H1 (cell line): ENCODE measurements at regions not wholly inside any gene's neighbourhood (a gene's known extent, or its start where the extent isn't known, plus 50 kb on each side); places are given as distances from the start of the nearest gene placed in this dataset.

Experiments
- CTCF ChIA-PET: fragments of 300-600 bp; sonication (Branson Sonifier 250); formaldehyde crosslinking; loops from one replicate; lab custom pipeline; 2021; ENCODE audit not compliant: partially characterized antibody; lab: Charles Lee
- POLR2A ChIA-PET: fragments of 300-600 bp; sonication (Branson Sonifier 250); formaldehyde crosslinking; loops from one replicate; lab custom pipeline; 2021; ENCODE audit warnings: inconsistent platforms; ENCODE audit not compliant: partially characterized antibody; lab: Charles Lee
- DNase-seq, 2 experiments: peaks; one replicate each; pipeline versions ENCODE4 v3.0.0 to v3.0.0-alpha.2; 2010 to 2022; ENCODE audit warnings: low spot score in 2 of 2, low read depth in 1 of 2, mixed read lengths in 1 of 2
- FAIRE-seq: peaks from 2 replicates; lab custom pipeline; 2011; peaks lifted over from hg19 to GRCh38; lab: Jason Lieb, UNC
- H2AFZ ChIP-seq: 2 replicates; pipeline ENCODE4 v1.8.1; 2012; ENCODE audit warnings: low read length, inconsistent platforms
- H2AK5ac ChIP-seq: 2 replicates; pipeline ENCODE4 v1.6.1; 2013; ENCODE audit warnings: low read depth, low read length
- H2BK120ac ChIP-seq: replicated peaks from 2 replicates; pipeline ENCODE3; 2013; ENCODE audit warnings: low read depth, low read length, inconsistent platforms
- H2BK12ac ChIP-seq: 2 replicates; pipeline ENCODE4 v1.6.1; 2013; ENCODE audit warnings: low read depth, low read length
- H2BK15ac ChIP-seq: 2 replicates; pipeline ENCODE4 v1.6.1; 2013; ENCODE audit warnings: low read length
- H2BK20ac ChIP-seq: 2 replicates; pipeline ENCODE4 v1.6.1; 2013; ENCODE audit warnings: low read length
- H2BK5ac ChIP-seq: 2 replicates; pipeline ENCODE4 v1.6.1; 2013; ENCODE audit warnings: low read depth, low read length
- H3K14ac ChIP-seq: 2 replicates; pipeline ENCODE4 v1.6.1; 2013; ENCODE audit warnings: inconsistent platforms; ENCODE audit not compliant: insufficient read length
- H3K18ac ChIP-seq: 2 replicates; pipeline ENCODE4 v1.6.1; 2013; ENCODE audit warnings: low read length; ENCODE audit errors: extremely low read depth
- H3K23ac ChIP-seq: 2 replicates; pipeline ENCODE4 v1.6.1; 2013; ENCODE audit warnings: inconsistent platforms; ENCODE audit not compliant: insufficient read length
- H3K23me2 ChIP-seq: 2 replicates; pipeline ENCODE4 v1.6.1; 2013; ENCODE audit warnings: low read depth, low read length
- H3K27ac ChIP-seq: 2 replicates; pipeline ENCODE4 v1.6.1; 2011; ENCODE audit warnings: low read depth, low read length, inconsistent platforms
- H3K27me3 ChIP-seq, 4 experiments: replicated peaks in 1 of 4; 1 replicate in 1 of 4; 2 replicates in 3 of 4; pipeline versions ENCODE4 v1.6.1 to v1.8.1; 2011 to 2013; ENCODE audit warnings: low read length in 3 of 4, mild to moderate bottlenecking in 3 of 4, inconsistent platforms in 2 of 4, mixed read lengths in 2 of 4, moderate library complexity in 1 of 4; ENCODE audit not compliant: control insufficient read depth in 3 of 4, insufficient read depth in 3 of 4; ENCODE audit errors: extremely low read depth in 1 of 4
- H3K36me3 ChIP-seq, 4 experiments: 2 replicates each; pipeline versions ENCODE4 v1.6.1 to v1.8.1; 2011 to 2013; ENCODE audit warnings: mild to moderate bottlenecking in 4 of 4, low read length in 3 of 4, moderate library complexity in 2 of 4, control low read depth in 1 of 4, inconsistent platforms in 1 of 4; ENCODE audit not compliant: insufficient read depth in 4 of 4, control insufficient read depth in 2 of 4
- H3K4ac ChIP-seq: replicated peaks from 2 replicates; pipeline ENCODE3; 2013; ENCODE audit warnings: low read length, low read depth, mixed read lengths, inconsistent platforms; ENCODE audit not compliant: insufficient read length
- H3K4me1 ChIP-seq, 4 experiments: replicated peaks in 1 of 4; 1 replicate in 1 of 4; 2 replicates in 3 of 4; pipeline versions ENCODE4 v1.6.1 to v1.8.1; 2011 to 2013; ENCODE audit warnings: low read length in 3 of 4, inconsistent platforms in 2 of 4, mixed read lengths in 1 of 4; ENCODE audit not compliant: insufficient read depth in 4 of 4, control insufficient read depth in 3 of 4
- H3K4me2 ChIP-seq, 2 experiments: 2 replicates each; pipeline versions ENCODE4 v1.6.1 to v1.8.1; 2011 to 2013; ENCODE audit warnings: low read depth in 2 of 2, low read length in 2 of 2, control low read depth in 1 of 2, inconsistent platforms in 1 of 2, mild to moderate bottlenecking in 1 of 2; ENCODE audit not compliant: insufficient read depth in 1 of 2
- H3K4me3 ChIP-seq, 4 experiments: fragments of 200-600, 300-600 bp in 1 of 4; sonication (generic), shearing (Covaris generic), sonication (Bioruptor Twin) in 1 of 4; 2 replicates each; pipeline versions ENCODE4 v1.5.1 to v1.8.1; 2011 to 2016; ENCODE audit warnings: low read length in 4 of 4, low read depth in 3 of 4, control low read depth in 2 of 4, inconsistent platforms in 2 of 4, mild to moderate bottlenecking in 2 of 4, mixed read lengths in 1 of 4, moderate library complexity in 1 of 4; ENCODE audit not compliant: insufficient read depth in 2 of 4; ENCODE audit errors: extremely low read depth in 1 of 4
- H3K56ac ChIP-seq: replicated peaks from 2 replicates; pipeline ENCODE3; 2013; ENCODE audit warnings: low read depth, mild to moderate bottlenecking, mixed read lengths, low read length, inconsistent platforms; ENCODE audit not compliant: insufficient read length
- H3K79me1 ChIP-seq: 2 replicates; pipeline ENCODE4 v1.6.1; 2013; ENCODE audit warnings: low read depth, low read length, control low read depth
- H3K79me2 ChIP-seq, 2 experiments: 2 replicates each; pipeline versions ENCODE4 v1.6.1 to v1.8.1; 2012 to 2013; ENCODE audit warnings: low read length in 2 of 2, mild to moderate bottlenecking in 2 of 2, inconsistent platforms in 1 of 2; ENCODE audit not compliant: insufficient read depth in 2 of 2, control insufficient read depth in 1 of 2
- H3K9ac ChIP-seq, 4 experiments: replicated peaks in 1 of 4; 1 replicate in 1 of 4; 2 replicates in 3 of 4; pipeline versions ENCODE4 v1.6.1 to v1.8.1; 2011 to 2013; ENCODE audit warnings: low read depth in 3 of 4, low read length in 3 of 4, control low read depth in 2 of 4, mild to moderate bottlenecking in 2 of 4, moderate library complexity in 2 of 4, inconsistent platforms in 1 of 4; ENCODE audit errors: extremely low read depth in 1 of 4
- H3K9me3 ChIP-seq, 2 experiments: 2 replicates each; pipeline versions ENCODE4 v1.6.1 to v1.8.1; 2012 to 2013; ENCODE audit warnings: mild to moderate bottlenecking in 2 of 2, moderate library complexity in 2 of 2, control low read depth in 1 of 2, inconsistent platforms in 1 of 2, low read depth in 1 of 2, low read length in 1 of 2, mixed read lengths in 1 of 2; ENCODE audit not compliant: insufficient read depth in 2 of 2
- H4K20me1 ChIP-seq, 2 experiments: replicated peaks in 1 of 2; 2 replicates each; pipeline versions ENCODE3 to v1.8.1; 2011 to 2013; ENCODE audit warnings: inconsistent platforms in 2 of 2, low read length in 2 of 2, mild to moderate bottlenecking in 1 of 2; ENCODE audit not compliant: insufficient read depth in 2 of 2, control insufficient read depth in 1 of 2
- H4K5ac ChIP-seq: 2 replicates; pipeline ENCODE4 v1.6.1; 2013; ENCODE audit warnings: low read length, low read depth, mixed read lengths, inconsistent platforms; ENCODE audit not compliant: insufficient read length
- H4K8ac ChIP-seq: 2 replicates; pipeline ENCODE4 v1.8.0; 2013; ENCODE audit warnings: mild to moderate bottlenecking, moderate library complexity, low read length, inconsistent platforms; ENCODE audit not compliant: insufficient read depth; ENCODE audit errors: extremely low read depth
- H4K91ac ChIP-seq: replicated peaks from 2 replicates; pipeline ENCODE3; 2013; ENCODE audit warnings: low read length, mixed read lengths, inconsistent platforms; ENCODE audit not compliant: insufficient read length
- ATF3 ChIP-seq: IDR thresholded peaks from 2 replicates; pipeline ENCODE4 v1.6.1; 2011; ENCODE audit warnings: low read depth, mild to moderate bottlenecking, low read length; ENCODE audit not compliant: insufficient read depth
- BCL11A ChIP-seq, 2 experiments: IDR thresholded peaks; one replicate each; pipeline ENCODE4 v1.6.1; 2011; ENCODE audit warnings: low read depth in 2 of 2, low read length in 2 of 2, mild to moderate bottlenecking in 2 of 2
- FOSL1 ChIP-seq: IDR thresholded peaks from 2 replicates; pipeline ENCODE4 v1.6.1; 2011; ENCODE audit warnings: mild to moderate bottlenecking, low read depth, low read length, moderate library complexity; ENCODE audit not compliant: insufficient read depth
- RFX5 ChIP-seq: IDR thresholded peaks from 2 replicates; pipeline ENCODE4 v1.6.1; 2011; ENCODE audit warnings: low read depth, low read length, improper control_type of control experiment, borderline replicate concordance
- RXRA ChIP-seq: IDR thresholded peaks from 2 replicates; pipeline ENCODE4 v1.6.1; 2011; ENCODE audit warnings: low read depth, mild to moderate bottlenecking, low read length, moderate library complexity; ENCODE audit not compliant: insufficient read depth
- SRF ChIP-seq: IDR thresholded peaks from 2 replicates; pipeline ENCODE4 v1.6.1; 2011; ENCODE audit warnings: mild to moderate bottlenecking, low read depth, low read length, moderate library complexity
- SUZ12 ChIP-seq: fragments of 200-600 bp; sonication (generic); IDR thresholded peaks from 2 replicates; pipeline ENCODE4 v1.6.1; 2012; ENCODE audit warnings: mild to moderate bottlenecking, inconsistent platforms, low read length, moderate library complexity, mixed read lengths
- TCF12 ChIP-seq: IDR thresholded peaks from 2 replicates; pipeline ENCODE4 v1.6.1; 2011; ENCODE audit warnings: low read depth, mild to moderate bottlenecking, low read length
- WGBS, 2 experiments: shearing (Covaris generic) in 1 of 2; methylation state at CpG; one replicate each; pipeline versions ENCODE4 v1.1.6 to v1.1.7; 2013 to 2015; ENCODE audit warnings: low lambda C conversion rate in 2 of 2, mixed read lengths in 2 of 2, inconsistent platforms in 1 of 2, low coverage in 1 of 2, missing lambda C conversion rate in 1 of 2; ENCODE audit not compliant: insufficient replicate concordance in 2 of 2, insufficient coverage in 1 of 2, insufficient read length in 1 of 2; ENCODE audit errors: extremely low coverage in 1 of 2, missing lambda C conversion rate in 1 of 2; 5-methylcytosine and 5-hydroxymethylcytosine counted together

GRCh38 chr6:140494321-140495108 lies 1120.1 kb upstream of the CITED2 start:
- Histone ChIP-seq H3K4me1 (no peaks in the 10 kb centered on the region), H3K9me3 (no peaks in the 10 kb centered on the region), H2BK15ac (no peak overlapping the region), H2AFZ (no peak overlapping the region), H3K9ac (no peak overlapping the region), H3K18ac (no peak overlapping the region), H3K14ac (no peak overlapping the region), H2BK5ac (no peak overlapping the region), H3K36me3 (no peaks in the 10 kb centered on the region), H4K20me1 (no peaks in the 10 kb centered on the region), H3K27ac (no peak overlapping the region), H2BK12ac (no peak overlapping the region), H4K5ac (no peak overlapping the region), H3K4me3 (no peak overlapping the region), H2BK120ac (no peak overlapping the region), H3K4me2 (no peak overlapping the region), H4K91ac (no peak overlapping the region), H3K4ac (no peak overlapping the region), H3K79me1 (no peaks in the 10 kb centered on the region), H2AK5ac (no peak overlapping the region), H2BK20ac (no peak overlapping the region), H3K56ac (no peak overlapping the region), H3K23me2 (no peaks in the 10 kb centered on the region), H3K23ac (no peak overlapping the region), H4K8ac (no peak overlapping the region), H3K27me3 (no peaks in the 10 kb centered on the region), H3K79me2 (no peaks in the 10 kb centered on the region)
- DNase-seq (no peak), FAIRE-seq (no peak)
- 86% methylated on average over 8 of the region's 8 CpGs; no CpG with 5 or more reads in 1 of the 2 experiments for WGBS, 2 experiments
- ChIA-PET POLR2A (no interaction called here), CTCF (interaction anchor here (0.6 to 1.2 kb wide), 2 partner anchors 53 to 500 kb away, joined by 3 read pairs; no protein-coding TSS in a partner anchor)
- TF ChIP-seq SUZ12 (no peak), RFX5 (no peak), SRF (no peak), TCF12 (no peak), FOSL1 (no peak), ATF3 (no peak), RXRA (no peak), BCL11A (IDR thresholded peaks at IDR 0.05; ENCODE audit: low read depth in 2 of 2, low read length in 2 of 2) (no peak)
